ENCODE measurements at regions not wholly inside any gene's neighbourhood (a gene's known extent, or its start where the extent isn't known, plus 50 kb on each side); places are given as distances from the start of the nearest gene placed in this dataset.

- H3K27ac ChIP-seq (ENCODE audit: low read depth in 1 of 2, low read length in 2 of 2): no peak overlapping the region
- WGBS: 3% methylated on average over 5 of the region's 5 CpGs
- no peak for TF ChIP-seq TAF1 (conservative IDR thresholded peaks at IDR 0.05)
- no peak for TF ChIP-seq EGR1 (IDR thresholded peaks at IDR 0.05; ENCODE audit: low read depth in 2 of 2)
- TF ChIP-seq CTCF (IDR thresholded peaks at IDR 0.05; ENCODE audit: low read depth, low read length, missing input control): peak; percentile 77
- TF ChIP-seq MAX (IDR thresholded peaks at IDR 0.05): no peak
- no peak for TF ChIP-seq FOXA1 (IDR thresholded peaks at IDR 0.05)
- no peak for TF ChIP-seq FOXA2 (IDR thresholded peaks at IDR 0.05)
- TF ChIP-seq RAD21 (IDR thresholded peaks at IDR 0.05): peak; percentile 90 to 95
- TF ChIP-seq SP1 (IDR thresholded peaks at IDR 0.05): no peak
- TF ChIP-seq YY1 (IDR thresholded peaks at IDR 0.05): no peak
- TF ChIP-seq JUND (IDR thresholded peaks at IDR 0.05): no peak
- peaks cover 0 to 4% (median 0%) of the 10 kb centered on the region in 4 donors for H3K4me1 ChIP-seq (ENCODE audit: control insufficient read depth in 4 of 4, insufficient read depth in 4 of 4, low read length in 3 of 4)
- H3K9me3 ChIP-seq (ENCODE audit: control insufficient read depth in 4 of 4, low read length in 3 of 4): no peaks in the 10 kb centered on the region
- H3K9ac ChIP-seq (ENCODE audit: low read depth in 1 of 2, low read length in 2 of 2): no peak overlapping the region
- H3K4me3 ChIP-seq (ENCODE audit: low read depth in 1 of 3, low read length in 3 of 3): no peak overlapping the region
- H3K27me3 ChIP-seq (ENCODE audit: control insufficient read depth in 4 of 4, insufficient read depth in 4 of 4, low read length in 3 of 4): peaks cover 0 to 5% (median 0%) of the 10 kb centered on the region in 4 donors
- H3K36me3 ChIP-seq (ENCODE audit: control insufficient read depth in 4 of 4, insufficient read depth in 3 of 4, low read depth in 1 of 4, low read length in 3 of 4): no peaks in the 10 kb centered on the region
- no peak for DNase-seq (ENCODE audit: low spot score)
Measured at GRCh38 chrX:120790118-120790517, 85.5 kb downstream of the CT47B1 start.

GRCh38 chrX:120781403-120781802, 94.3 kb downstream of the CT47B1 start:
- Histone ChIP-seq H3K36me3 (ENCODE audit: control insufficient read depth in 4 of 4, insufficient read depth in 3 of 4, low read depth in 1 of 4, low read length in 3 of 4) (no peaks in the 10 kb centered on the region), H3K9me3 (ENCODE audit: control insufficient read depth in 4 of 4, low read length in 3 of 4) (no peaks in the 10 kb centered on the region), H3K27ac (ENCODE audit: low read depth in 1 of 2, low read length in 2 of 2) (no peak overlapping the region), H3K4me3 (ENCODE audit: low read depth in 1 of 3, low read length in 3 of 3) (no peak overlapping the region), H3K27me3 (ENCODE audit: control insufficient read depth in 4 of 4, insufficient read depth in 4 of 4, low read length in 3 of 4) (peaks cover 0 to 4% (median 0%) of the 10 kb centered on the region in 4 donors), H3K9ac (ENCODE audit: low read depth in 1 of 2, low read length in 2 of 2) (no peak overlapping the region), H3K4me1 (ENCODE audit: control insufficient read depth in 4 of 4, insufficient read depth in 4 of 4, low read length in 3 of 4) (no peaks in the 10 kb centered on the region)
- WGBS: 71% methylated on average over 2 of the region's 2 CpGs
- DNase-seq (ENCODE audit: low spot score): no peak
- TF ChIP-seq CTCF (IDR thresholded peaks at IDR 0.05; ENCODE audit: low read depth, low read length, missing input control) (no peak), HNF4G (IDR thresholded peaks at IDR 0.05) (no peak), ZBTB33 (IDR thresholded peaks at IDR 0.05) (no peak), YY1 (IDR thresholded peaks at IDR 0.05) (no peak), FOXA2 (IDR thresholded peaks at IDR 0.05) (no peak), GABPA (IDR thresholded peaks at IDR 0.05 in 1 of 2, conservative IDR thresholded peaks at IDR 0.05 in 1 of 2) (no peak), HNF4A (conservative IDR thresholded peaks at IDR 0.05) (no peak), MAX (IDR thresholded peaks at IDR 0.05) (no peak), SP1 (IDR thresholded peaks at IDR 0.05) (no peak), RAD21 (IDR thresholded peaks at IDR 0.05) (no peak), RXRA (IDR thresholded peaks at IDR 0.05) (no peak)

All from liver (tissue), 8 donors.